ENCODE measurements at regions not wholly inside any gene's neighbourhood (a gene's known extent, or its start where the extent isn't known, plus 50 kb on each side); places are given as distances from the start of the nearest gene placed in this dataset.

DNA sequence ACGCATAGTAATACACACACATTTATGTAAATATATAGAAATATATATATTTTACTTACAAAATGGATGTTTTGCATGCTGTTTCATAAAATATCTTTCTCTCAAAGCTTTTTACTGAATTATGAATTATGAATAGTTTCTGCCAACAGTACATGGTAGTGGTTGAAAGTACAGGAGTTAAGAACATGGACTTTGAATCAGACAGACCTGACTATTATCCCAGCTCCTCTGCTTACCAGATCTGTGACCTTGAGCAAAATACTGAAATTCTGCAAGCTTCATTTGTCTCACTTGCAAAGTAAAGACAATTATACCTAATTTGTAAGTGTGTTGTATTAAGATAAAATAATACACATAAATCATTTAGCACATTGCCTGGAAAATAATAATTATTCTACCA, 459.5 kb downstream of the EPM2A start:
- no peak for FAIRE-seq
- 91% methylated on average over 1 of the region's 1 CpG for WGBS (ENCODE audit: low lambda C conversion rate)
- Histone ChIP-seq H3K27ac (ENCODE audit: extremely low read length, insufficient read depth, low read length) (no peak overlapping the region), H3K27me3 (ENCODE audit: control insufficient read depth in 1 of 2, insufficient read depth in 2 of 2, low read length in 2 of 2) (no peaks in the 10 kb centered on the region), H3K79me2 (ENCODE audit: insufficient read depth, low read length) (no peaks in the 10 kb centered on the region), H3K4me2 (ENCODE audit: low read depth, low read length) (no peak overlapping the region), H3K4me3 (replicated peaks in 1 of 3; ENCODE audit: insufficient read depth in 1 of 3, low read depth in 2 of 3, low read length in 3 of 3) (no peak overlapping the region), H2AFZ (ENCODE audit: low read length) (no peak overlapping the region), H4K20me1 (ENCODE audit: insufficient read depth, low read length) (no peaks in the 10 kb centered on the region), H3K36me3 (replicated peaks in 1 of 2; ENCODE audit: control insufficient read depth in 1 of 2, insufficient read depth in 2 of 2, low read length in 2 of 2) (no peaks in the 10 kb centered on the region), H3K4me1 (ENCODE audit: insufficient read depth, low read length) (peaks cover 69% of the 10 kb centered on the region), H3K9me3 (ENCODE audit: low read length) (no peaks in the 10 kb centered on the region), H3K9ac (ENCODE audit: insufficient read depth, low read depth, low read length) (no peak overlapping the region)
- in situ Hi-C loops (cut with HindIII; ENCODE audit: extremely low pct_ligation_motif_present, low pct_unique_long_range_greater_than_20kb), result no loop called here
- BruUV-seq (replicated peaks), result no TSS peak
- CTCF ChIA-PET (ENCODE audit: low intra/inter-chr PET ratio, low total read pairs), result no interaction called here
- intact Hi-C loops (cut with micrococcal nuclease; ENCODE audit: unreplicated experiment), result no loop called here
- DNase-seq (ENCODE audit: low spot score), result peak; percentile 55
- ATAC-seq, result peak; percentile 39; the same call in 1 of the 3 replicates
- POLR2A ChIA-PET, result interaction anchor here (0.7 to 1.5 kb wide), 3 partner anchors 8 to 19 kb away, joined by 3 to 5 read pairs (median 4); no protein-coding TSS in a partner anchor
- TF ChIP-seq ELF4 (CRISPR knock-in tag; IDR thresholded peaks at IDR 0.05; ENCODE audit: borderline replicate concordance) (no peak), SAP130 (CRISPR knock-in tag; IDR thresholded peaks at IDR 0.05; ENCODE audit: low read depth) (no peak), ZNF776 (CRISPR knock-in tag; IDR thresholded peaks at IDR 0.05) (no peak), PRPF4 (IDR thresholded peaks at IDR 0.05; ENCODE audit: low read depth, low read length, poor library complexity, severe bottlenecking) (no peak), GATAD2A (CRISPR knock-in tag; IDR thresholded peaks at IDR 0.05) (peak; percentile 55; the same call in 1 of the 2 replicates), ARNTL (CRISPR knock-in tag; IDR thresholded peaks at IDR 0.05) (no peak), HHEX (CRISPR knock-in tag; IDR thresholded peaks at IDR 0.05) (no peak), NCOR1 (IDR thresholded peaks at IDR 0.05; ENCODE audit: borderline replicate concordance, low read length) (peak; percentile 72; the same call in 1 of the 2 replicates)
- TF ChIP-seq, protein P1, sequence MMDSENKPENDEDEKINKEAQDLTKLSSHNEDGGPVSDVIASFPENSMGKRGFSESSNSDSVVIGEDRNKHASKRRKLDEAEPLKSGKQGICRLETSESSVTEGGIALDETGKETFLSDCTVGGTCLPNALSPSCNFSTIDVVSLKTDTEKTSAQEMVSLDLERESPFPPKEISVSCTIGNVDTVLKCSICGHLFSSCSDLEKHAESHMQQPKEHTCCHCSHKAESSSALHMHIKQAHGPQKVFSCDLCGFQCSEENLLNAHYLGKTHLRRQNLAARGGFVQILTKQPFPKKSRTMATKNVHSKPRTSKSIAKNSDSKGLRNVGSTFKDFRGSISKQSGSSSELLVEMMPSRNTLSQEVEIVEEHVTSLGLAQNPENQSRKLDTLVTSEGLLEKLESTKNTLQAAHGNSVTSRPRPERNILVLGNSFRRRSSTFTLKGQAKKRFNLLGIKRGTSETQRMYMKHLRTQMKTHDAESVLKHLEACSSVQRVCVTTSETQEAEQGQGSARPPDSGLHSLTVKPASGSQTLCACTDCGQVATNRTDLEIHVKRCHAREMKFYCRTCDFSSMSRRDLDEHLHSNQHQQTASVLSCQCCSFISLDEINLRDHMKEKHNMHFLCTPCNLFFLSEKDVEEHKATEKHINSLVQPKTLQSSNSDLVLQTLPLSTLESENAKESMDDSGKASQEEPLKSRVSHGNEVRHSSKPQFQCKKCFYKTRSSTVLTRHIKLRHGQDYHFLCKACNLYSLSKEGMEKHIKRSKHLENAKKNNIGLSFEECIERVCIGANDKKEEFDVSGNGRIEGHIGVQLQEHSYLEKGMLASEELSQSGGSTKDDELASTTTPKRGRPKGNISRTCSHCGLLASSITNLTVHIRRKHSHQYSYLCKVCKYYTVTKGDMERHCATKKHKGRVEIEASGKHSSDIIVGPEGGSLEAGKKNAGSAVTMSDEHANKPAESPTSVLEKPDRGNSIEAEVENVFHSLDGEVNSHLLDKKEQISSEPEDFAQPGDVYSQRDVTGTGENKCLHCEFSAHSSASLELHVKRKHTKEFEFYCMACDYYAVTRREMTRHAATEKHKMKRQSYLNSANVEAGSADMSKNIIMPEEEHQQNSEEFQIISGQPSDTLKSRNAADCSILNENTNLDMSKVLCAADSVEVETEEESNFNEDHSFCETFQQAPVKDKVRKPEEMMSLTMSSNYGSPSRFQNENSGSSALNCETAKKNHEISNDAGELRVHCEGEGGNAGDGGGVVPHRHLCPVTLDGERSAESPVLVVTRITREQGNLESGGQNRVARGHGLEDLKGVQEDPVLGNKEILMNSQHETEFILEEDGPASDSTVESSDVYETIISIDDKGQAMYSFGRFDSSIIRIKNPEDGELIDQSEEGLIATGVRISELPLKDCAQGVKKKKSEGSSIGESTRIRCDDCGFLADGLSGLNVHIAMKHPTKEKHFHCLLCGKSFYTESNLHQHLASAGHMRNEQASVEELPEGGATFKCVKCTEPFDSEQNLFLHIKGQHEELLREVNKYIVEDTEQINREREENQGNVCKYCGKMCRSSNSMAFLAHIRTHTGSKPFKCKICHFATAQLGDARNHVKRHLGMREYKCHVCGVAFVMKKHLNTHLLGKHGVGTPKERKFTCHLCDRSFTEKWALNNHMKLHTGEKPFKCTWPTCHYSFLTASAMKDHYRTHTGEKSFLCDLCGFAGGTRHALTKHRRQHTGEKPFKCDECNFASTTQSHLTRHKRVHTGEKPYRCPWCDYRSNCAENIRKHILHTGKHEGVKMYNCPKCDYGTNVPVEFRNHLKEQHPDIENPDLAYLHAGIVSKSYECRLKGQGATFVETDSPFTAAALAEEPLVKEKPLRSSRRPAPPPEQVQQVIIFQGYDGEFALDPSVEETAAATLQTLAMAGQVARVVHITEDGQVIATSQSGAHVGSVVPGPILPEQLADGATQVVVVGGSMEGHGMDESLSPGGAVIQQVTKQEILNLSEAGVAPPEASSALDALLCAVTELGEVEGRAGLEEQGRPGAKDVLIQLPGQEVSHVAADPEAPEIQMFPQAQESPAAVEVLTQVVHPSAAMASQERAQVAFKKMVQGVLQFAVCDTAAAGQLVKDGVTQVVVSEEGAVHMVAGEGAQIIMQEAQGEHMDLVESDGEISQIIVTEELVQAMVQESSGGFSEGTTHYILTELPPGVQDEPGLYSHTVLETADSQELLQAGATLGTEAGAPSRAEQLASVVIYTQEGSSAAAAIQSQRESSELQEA (CRISPR knock-in tag; IDR thresholded peaks at IDR 0.05; ENCODE audit: not compliant biosample characterization), result no peak
- TF ChIP-seq, protein P2, sequence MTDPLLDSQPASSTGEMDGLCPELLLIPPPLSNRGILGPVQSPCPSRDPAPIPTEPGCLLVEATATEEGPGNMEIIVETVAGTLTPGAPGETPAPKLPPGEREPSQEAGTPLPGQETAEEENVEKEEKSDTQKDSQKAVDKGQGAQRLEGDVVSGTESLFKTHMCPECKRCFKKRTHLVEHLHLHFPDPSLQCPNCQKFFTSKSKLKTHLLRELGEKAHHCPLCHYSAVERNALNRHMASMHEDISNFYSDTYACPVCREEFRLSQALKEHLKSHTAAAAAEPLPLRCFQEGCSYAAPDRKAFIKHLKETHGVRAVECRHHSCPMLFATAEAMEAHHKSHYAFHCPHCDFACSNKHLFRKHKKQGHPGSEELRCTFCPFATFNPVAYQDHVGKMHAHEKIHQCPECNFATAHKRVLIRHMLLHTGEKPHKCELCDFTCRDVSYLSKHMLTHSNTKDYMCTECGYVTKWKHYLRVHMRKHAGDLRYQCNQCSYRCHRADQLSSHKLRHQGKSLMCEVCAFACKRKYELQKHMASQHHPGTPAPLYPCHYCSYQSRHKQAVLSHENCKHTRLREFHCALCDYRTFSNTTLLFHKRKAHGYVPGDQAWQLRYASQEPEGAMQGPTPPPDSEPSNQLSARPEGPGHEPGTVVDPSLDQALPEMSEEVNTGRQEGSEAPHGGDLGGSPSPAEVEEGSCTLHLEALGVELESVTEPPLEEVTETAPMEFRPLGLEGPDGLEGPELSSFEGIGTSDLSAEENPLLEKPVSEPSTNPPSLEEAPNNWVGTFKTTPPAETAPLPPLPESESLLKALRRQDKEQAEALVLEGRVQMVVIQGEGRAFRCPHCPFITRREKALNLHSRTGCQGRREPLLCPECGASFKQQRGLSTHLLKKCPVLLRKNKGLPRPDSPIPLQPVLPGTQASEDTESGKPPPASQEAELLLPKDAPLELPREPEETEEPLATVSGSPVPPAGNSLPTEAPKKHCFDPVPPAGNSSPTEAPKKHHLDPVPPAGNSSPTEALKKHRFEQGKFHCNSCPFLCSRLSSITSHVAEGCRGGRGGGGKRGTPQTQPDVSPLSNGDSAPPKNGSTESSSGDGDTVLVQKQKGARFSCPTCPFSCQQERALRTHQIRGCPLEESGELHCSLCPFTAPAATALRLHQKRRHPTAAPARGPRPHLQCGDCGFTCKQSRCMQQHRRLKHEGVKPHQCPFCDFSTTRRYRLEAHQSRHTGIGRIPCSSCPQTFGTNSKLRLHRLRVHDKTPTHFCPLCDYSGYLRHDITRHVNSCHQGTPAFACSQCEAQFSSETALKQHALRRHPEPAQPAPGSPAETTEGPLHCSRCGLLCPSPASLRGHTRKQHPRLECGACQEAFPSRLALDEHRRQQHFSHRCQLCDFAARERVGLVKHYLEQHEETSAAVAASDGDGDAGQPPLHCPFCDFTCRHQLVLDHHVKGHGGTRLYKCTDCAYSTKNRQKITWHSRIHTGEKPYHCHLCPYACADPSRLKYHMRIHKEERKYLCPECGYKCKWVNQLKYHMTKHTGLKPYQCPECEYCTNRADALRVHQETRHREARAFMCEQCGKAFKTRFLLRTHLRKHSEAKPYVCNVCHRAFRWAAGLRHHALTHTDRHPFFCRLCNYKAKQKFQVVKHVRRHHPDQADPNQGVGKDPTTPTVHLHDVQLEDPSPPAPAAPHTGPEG (CRISPR knock-in tag; IDR thresholded peaks at IDR 0.05), result no peak
- TF ChIP-seq, protein P3, sequence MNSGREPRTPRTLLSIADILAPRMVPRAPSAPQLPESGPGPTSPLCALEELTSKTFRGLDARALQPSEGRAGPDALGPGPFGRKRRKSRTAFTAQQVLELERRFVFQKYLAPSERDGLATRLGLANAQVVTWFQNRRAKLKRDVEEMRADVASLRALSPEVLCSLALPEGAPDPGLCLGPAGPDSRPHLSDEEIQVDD (CRISPR knock-in tag; IDR thresholded peaks at IDR 0.05; ENCODE audit: borderline replicate concordance), result no peak

Measured in HepG2 (cell line).